ENCODE measurements at regions not wholly inside any gene's neighbourhood (a gene's known extent, or its start where the extent isn't known, plus 50 kb on each side); places are given as distances from the start of the nearest gene placed in this dataset.

GRCh38 chr10:28983799-28984198 lies 305.1 kb upstream of the LYZL1 start:
- TF ChIP-seq CTCF (IDR thresholded peaks at IDR 0.05) (no peak), POLR2A (IDR thresholded peaks at IDR 0.05) (no peak)
